GM21825 (cell line): ENCODE measurements at regions not wholly inside any gene's neighbourhood (a gene's known extent, or its start where the extent isn't known, plus 50 kb on each side); places are given as distances from the start of the nearest gene placed in this dataset.
"Not testable (repeated sequence)": the region's sequence is repeated elsewhere in the genome, so short reads cannot be mapped to it uniquely, and the experiment has no call there.

Experiments used
- ATAC-seq: cut with Tn5 transposase; IDR thresholded peaks from one replicate; pipeline ENCODE4 v1.9.1; 2021; ENCODE audit warnings: mild to moderate bottlenecking, moderate library complexity; ENCODE audit not compliant: unreplicated experiment

GRCh38 chr2:109052922-109053321 is 63.9 kb upstream of the EDAR start:
- ATAC-seq = no peak

- no peak for ATAC-seq
Observed at GRCh38 chr2:109049022-109049421, 60.0 kb upstream of the EDAR start.

- ATAC-seq = no peak
Observed at GRCh38 chr2:109048163-109048562, 59.1 kb upstream of the EDAR start.

- ATAC-seq = not testable (repeated sequence)
Observed at GRCh38 chr2:109047569-109047968, 58.5 kb upstream of the EDAR start.

GRCh38 chr2:109046925-109047508 is 58.0 kb upstream of the EDAR start:
- ATAC-seq = peak; percentile 74

GRCh38 chr2:109045505-109045904 is 56.5 kb upstream of the EDAR start:
- no peak for ATAC-seq

- ATAC-seq = no peak
Observed at GRCh38 chr2:109038992-109039391, 50.0 kb upstream of the EDAR start.
